ENCODE measurements at regions not wholly inside any gene's neighbourhood (a gene's known extent, or its start where the extent isn't known, plus 50 kb on each side); places are given as distances from the start of the nearest gene placed in this dataset.

GRCh38 chr7:98557538-98558031 is 59.5 kb upstream of the NPTX2 start:
- peaks cover 16% of the 10 kb centered on the region for H3K4me1 Mint-ChIP-seq (ENCODE audit: low read depth, unreplicated experiment)
- H3K9me3 Mint-ChIP-seq (ENCODE audit: unreplicated experiment) = peaks cover 15% of the 10 kb centered on the region
- peaks cover 6% of the 10 kb centered on the region for H3K27me3 Mint-ChIP-seq (ENCODE audit: unreplicated experiment)
- H3K27ac Mint-ChIP-seq (ENCODE audit: unreplicated experiment) = peak overlapping the region; percentile 68
- DNase-seq = no peak
- H3K36me3 Mint-ChIP-seq (ENCODE audit: unreplicated experiment) = peaks cover 13% of the 10 kb centered on the region
- no peak for TF ChIP-seq CTCF (IDR thresholded peaks at IDR 0.05; ENCODE audit: partially characterized antibody, unreplicated experiment)
- H3K4me3 Mint-ChIP-seq (ENCODE audit: unreplicated experiment) = no peak overlapping the region

GRCh38 chr7:98556288-98556687 is 60.8 kb upstream of the NPTX2 start:
- Mint-ChIP-seq H3K4me3 (ENCODE audit: unreplicated experiment) (no peak overlapping the region), H3K27me3 (ENCODE audit: unreplicated experiment) (peaks cover 6% of the 10 kb centered on the region), H3K4me1 (ENCODE audit: low read depth, unreplicated experiment) (peaks cover 16% of the 10 kb centered on the region), H3K9me3 (ENCODE audit: unreplicated experiment) (peaks cover 14% of the 10 kb centered on the region), H3K36me3 (ENCODE audit: unreplicated experiment) (peaks cover 13% of the 10 kb centered on the region), H3K27ac (ENCODE audit: unreplicated experiment) (no peak overlapping the region)
- no peak for DNase-seq
- no peak for TF ChIP-seq CTCF (IDR thresholded peaks at IDR 0.05; ENCODE audit: partially characterized antibody, unreplicated experiment)

- Mint-ChIP-seq H3K27me3 (ENCODE audit: unreplicated experiment) (peaks cover 3% of the 10 kb centered on the region), H3K9me3 (ENCODE audit: unreplicated experiment) (peaks cover 9% of the 10 kb centered on the region), H3K4me1 (ENCODE audit: low read depth, unreplicated experiment) (peaks cover 16% of the 10 kb centered on the region), H3K27ac (ENCODE audit: unreplicated experiment) (no peak overlapping the region), H3K36me3 (ENCODE audit: unreplicated experiment) (peaks cover 7% of the 10 kb centered on the region), H3K4me3 (ENCODE audit: unreplicated experiment) (no peak overlapping the region)
- DNase-seq = no peak
- no peak for TF ChIP-seq CTCF (IDR thresholded peaks at IDR 0.05; ENCODE audit: partially characterized antibody, unreplicated experiment)
Observed at GRCh38 chr7:98555403-98555802, 61.7 kb upstream of the NPTX2 start.

- no peak for TF ChIP-seq CTCF (IDR thresholded peaks at IDR 0.05; ENCODE audit: partially characterized antibody, unreplicated experiment)
- Mint-ChIP-seq H3K4me1 (ENCODE audit: low read depth, unreplicated experiment) (peaks cover 7% of the 10 kb centered on the region), H3K27ac (ENCODE audit: unreplicated experiment) (no peak overlapping the region), H3K9me3 (ENCODE audit: unreplicated experiment) (no peaks in the 10 kb centered on the region), H3K36me3 (ENCODE audit: unreplicated experiment) (no peaks in the 10 kb centered on the region), H3K27me3 (ENCODE audit: unreplicated experiment) (peaks cover 3% of the 10 kb centered on the region), H3K4me3 (ENCODE audit: unreplicated experiment) (no peak overlapping the region)
- DNase-seq = no peak
Observed at GRCh38 chr7:98553666-98554065, 63.4 kb upstream of the NPTX2 start.

- peaks cover 10% of the 10 kb centered on the region for H3K27me3 Mint-ChIP-seq (ENCODE audit: unreplicated experiment)
- no peak for TF ChIP-seq CTCF (IDR thresholded peaks at IDR 0.05; ENCODE audit: partially characterized antibody, unreplicated experiment)
- H3K4me3 Mint-ChIP-seq (ENCODE audit: unreplicated experiment) = no peak overlapping the region
- no peaks in the 10 kb centered on the region for H3K36me3 Mint-ChIP-seq (ENCODE audit: unreplicated experiment)
- no peaks in the 10 kb centered on the region for H3K4me1 Mint-ChIP-seq (ENCODE audit: low read depth, unreplicated experiment)
- H3K27ac Mint-ChIP-seq (ENCODE audit: unreplicated experiment) = no peak overlapping the region
- DNase-seq = no peak
- H3K9me3 Mint-ChIP-seq (ENCODE audit: unreplicated experiment) = no peaks in the 10 kb centered on the region
Observed at GRCh38 chr7:98551611-98552273, 65.3 kb upstream of the NPTX2 start.

All from glutamatergic neuron (in vitro differentiated cells).